ENCODE measurements at regions not wholly inside any gene's neighbourhood (a gene's known extent, or its start where the extent isn't known, plus 50 kb on each side); places are given as distances from the start of the nearest gene placed in this dataset.
"Not testable (repeated sequence)": the region's sequence is repeated elsewhere in the genome, so short reads cannot be mapped to it uniquely, and the experiment has no call there.

DNA sequence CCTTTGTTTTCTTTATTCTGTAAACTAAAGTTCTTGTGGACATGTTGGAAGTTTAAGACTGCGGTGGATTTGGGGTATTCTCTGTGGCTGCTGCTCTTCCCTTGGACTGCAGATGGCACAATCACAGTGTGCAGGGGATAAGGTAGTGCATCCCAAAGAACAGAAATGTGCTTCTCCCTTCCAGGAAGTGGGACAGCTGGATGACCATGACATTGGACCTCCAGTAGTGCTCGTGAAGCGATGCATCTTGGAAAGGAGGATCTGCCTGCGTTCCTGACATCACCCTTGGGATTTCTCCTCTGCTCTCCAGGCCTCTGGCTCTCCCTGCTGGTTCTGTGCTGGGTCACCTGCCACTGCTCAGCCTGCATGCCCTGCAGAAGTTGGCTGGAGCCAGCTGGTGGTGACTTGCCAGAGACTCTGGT, 109.9 kb downstream of the SLC4A3 start:
- WGBS = 52% methylated on average over 4 of the region's 4 CpGs
- H3K4me3 ChIP-seq (ENCODE audit: low read depth, low read length) = no peak overlapping the region
- no peaks in the 10 kb centered on the region for H3K4me1 ChIP-seq (ENCODE audit: insufficient read depth)
- H3K36me3 ChIP-seq (ENCODE audit: insufficient read depth) = no peaks in the 10 kb centered on the region
- H3K27ac ChIP-seq (ENCODE audit: low read depth) = no peak overlapping the region
- no peak for DNase-seq (ENCODE audit: extremely low spot score)

GRCh38 chr2:219739066-219739465, 111.6 kb downstream of the SLC4A3 start:
- H3K4me1 ChIP-seq (ENCODE audit: insufficient read depth) = no peaks in the 10 kb centered on the region
- H3K27ac ChIP-seq (ENCODE audit: low read depth) = no peak overlapping the region
- DNase-seq (ENCODE audit: extremely low spot score) = no peak
- 65% methylated on average over 4 of the region's 4 CpGs for WGBS
- no peaks in the 10 kb centered on the region for H3K36me3 ChIP-seq (ENCODE audit: insufficient read depth)
- no peak overlapping the region for H3K4me3 ChIP-seq (ENCODE audit: low read depth, low read length)

DNA sequence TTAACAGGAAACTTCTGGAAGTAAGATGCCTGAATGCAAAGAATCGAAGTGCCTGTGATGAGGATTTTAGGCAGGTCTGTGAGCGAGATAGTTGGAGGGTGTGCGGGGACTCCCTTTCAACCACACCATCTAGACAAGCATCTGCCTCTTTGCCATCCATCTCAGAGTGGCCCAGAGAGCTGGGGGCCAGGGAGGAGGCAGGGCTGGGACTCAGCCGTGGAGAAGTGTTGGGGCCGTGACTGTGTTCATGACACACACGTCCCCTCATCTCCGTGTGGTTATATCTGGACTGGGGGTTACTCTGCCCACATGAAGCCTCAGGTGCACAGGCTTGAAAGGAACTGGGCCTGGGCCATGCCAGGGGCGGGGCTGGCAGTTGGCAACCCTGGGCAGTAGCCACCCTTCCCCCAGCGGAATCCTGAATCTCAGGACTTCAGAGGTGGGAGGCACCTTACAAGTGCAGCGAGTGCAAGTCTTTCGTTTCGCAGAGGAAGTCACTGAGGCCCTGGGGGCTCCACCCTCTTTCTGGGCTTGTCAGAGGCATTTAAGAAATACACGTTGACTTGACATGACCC, 112.5 kb downstream of the SLC4A3 start:
- Histone ChIP-seq H3K4me1 (ENCODE audit: insufficient read depth) (no peaks in the 10 kb centered on the region), H3K36me3 (ENCODE audit: insufficient read depth) (no peaks in the 10 kb centered on the region), H3K27ac (ENCODE audit: low read depth) (no peak overlapping the region), H3K4me3 (ENCODE audit: low read depth, low read length) (no peak overlapping the region)
- WGBS = 95% methylated on average over 13 of the region's 13 CpGs
- DNase-seq (ENCODE audit: extremely low spot score) = no peak

DNA sequence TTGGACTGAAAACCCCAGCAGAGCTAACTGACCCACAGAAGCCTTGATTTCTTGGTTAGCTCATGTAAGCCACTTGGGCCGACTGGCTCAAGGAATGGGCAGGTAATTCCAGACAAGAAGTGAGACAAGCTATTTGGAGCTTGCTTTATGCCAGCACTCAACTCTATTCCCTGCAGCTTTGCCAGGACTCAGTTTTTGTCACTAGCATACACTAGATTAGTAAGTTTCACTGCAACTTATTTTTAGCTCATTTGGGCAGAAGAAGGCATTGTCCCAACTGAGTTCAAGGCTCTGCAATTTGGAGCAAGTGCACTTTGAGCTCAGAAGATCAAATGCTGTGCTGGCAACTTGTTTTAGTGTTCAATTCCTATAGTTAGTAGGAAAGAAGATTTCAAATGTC, 116.1 kb downstream of the SLC4A3 start:
- no peak overlapping the region for H3K27ac ChIP-seq (ENCODE audit: low read depth)
- no peaks in the 10 kb centered on the region for H3K36me3 ChIP-seq (ENCODE audit: insufficient read depth)
- no peaks in the 10 kb centered on the region for H3K4me1 ChIP-seq (ENCODE audit: insufficient read depth)
- 96% methylated on average over 1 of the region's 1 CpG for WGBS
- H3K4me3 ChIP-seq (ENCODE audit: low read depth, low read length) = no peak overlapping the region
- DNase-seq (ENCODE audit: extremely low spot score) = no peak

DNA sequence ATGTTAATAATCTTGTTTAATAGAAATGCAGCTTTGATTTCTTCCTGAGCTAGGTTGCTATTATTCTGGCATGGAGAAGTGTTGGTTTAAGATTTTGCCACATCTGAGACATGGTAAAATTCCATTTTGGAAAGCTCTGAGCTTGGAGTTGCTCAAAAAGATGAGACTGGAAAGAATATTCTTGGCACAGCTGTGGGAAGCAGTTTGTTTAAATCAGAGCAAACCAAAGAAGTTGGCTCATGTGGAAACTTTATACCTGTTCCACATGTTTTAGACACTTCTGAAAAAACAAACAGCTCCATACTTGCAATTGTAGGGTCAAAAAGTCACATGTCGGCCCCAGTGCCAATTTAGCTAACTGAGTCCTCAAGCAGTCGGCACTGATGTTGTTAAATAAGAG, 116.6 kb downstream of the SLC4A3 start:
- H3K4me3 ChIP-seq (ENCODE audit: low read depth, low read length) = no peak overlapping the region
- H3K36me3 ChIP-seq (ENCODE audit: insufficient read depth) = no peaks in the 10 kb centered on the region
- no peak for DNase-seq (ENCODE audit: extremely low spot score)
- WGBS = 56% methylated on average over 2 of the region's 2 CpGs
- no peaks in the 10 kb centered on the region for H3K4me1 ChIP-seq (ENCODE audit: insufficient read depth)
- H3K27ac ChIP-seq (ENCODE audit: low read depth) = no peak overlapping the region

GRCh38 chr2:219744600-219744999, 117.2 kb downstream of the SLC4A3 start:
- WGBS = 48% methylated on average over 4 of the region's 4 CpGs
- H3K4me1 ChIP-seq (ENCODE audit: insufficient read depth) = no peaks in the 10 kb centered on the region
- no peak overlapping the region for H3K27ac ChIP-seq (ENCODE audit: low read depth)
- no peak overlapping the region for H3K4me3 ChIP-seq (ENCODE audit: low read depth, low read length)
- no peaks in the 10 kb centered on the region for H3K36me3 ChIP-seq (ENCODE audit: insufficient read depth)
- no peak for DNase-seq (ENCODE audit: extremely low spot score)

DNA sequence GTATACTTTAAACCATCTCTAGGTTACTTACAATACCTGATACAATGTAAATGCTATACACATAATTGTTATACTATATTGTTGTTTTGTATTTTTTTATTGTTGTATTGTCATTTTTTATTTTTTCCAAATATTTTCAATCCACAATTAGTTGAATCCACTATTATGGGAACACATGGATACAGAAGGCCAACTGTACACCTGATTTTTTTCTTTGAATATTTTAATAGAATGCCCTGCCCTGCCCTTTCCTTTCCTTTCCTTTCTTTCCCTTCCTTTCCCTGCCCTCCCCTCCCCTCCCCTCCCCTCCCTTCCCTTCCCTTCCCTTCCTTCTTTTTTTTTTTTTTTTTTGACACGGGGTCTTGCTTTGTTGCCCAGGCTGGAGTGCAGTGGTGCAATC, 120.2 kb downstream of the SLC4A3 start:
- H3K4me1 ChIP-seq (ENCODE audit: insufficient read depth) = no peaks in the 10 kb centered on the region
- no peak overlapping the region for H3K4me3 ChIP-seq (ENCODE audit: low read depth, low read length)
- no peak overlapping the region for H3K27ac ChIP-seq (ENCODE audit: low read depth)
- no peaks in the 10 kb centered on the region for H3K36me3 ChIP-seq (ENCODE audit: insufficient read depth)
- DNase-seq (ENCODE audit: extremely low spot score) = no peak
- WGBS = 89% methylated on average over 1 of the region's 1 CpG

- no peak overlapping the region for H3K27ac ChIP-seq (ENCODE audit: low read depth)
- H3K36me3 ChIP-seq (ENCODE audit: insufficient read depth) = no peaks in the 10 kb centered on the region
- WGBS = 55% methylated on average over 4 of the region's 4 CpGs
- H3K4me1 ChIP-seq (ENCODE audit: insufficient read depth) = no peaks in the 10 kb centered on the region
- no peak for DNase-seq (ENCODE audit: extremely low spot score)
- no peak overlapping the region for H3K4me3 ChIP-seq (ENCODE audit: low read depth, low read length)
These were observed 121.5 kb downstream of the SLC4A3 start for GRCh38 chr2:219748671-219749570.

GRCh38 chr2:219751121-219751520, 123.7 kb downstream of the SLC4A3 start:
- not testable (repeated sequence) for H3K27ac ChIP-seq (ENCODE audit: low read depth); DNase-seq (ENCODE audit: extremely low spot score)

DNA sequence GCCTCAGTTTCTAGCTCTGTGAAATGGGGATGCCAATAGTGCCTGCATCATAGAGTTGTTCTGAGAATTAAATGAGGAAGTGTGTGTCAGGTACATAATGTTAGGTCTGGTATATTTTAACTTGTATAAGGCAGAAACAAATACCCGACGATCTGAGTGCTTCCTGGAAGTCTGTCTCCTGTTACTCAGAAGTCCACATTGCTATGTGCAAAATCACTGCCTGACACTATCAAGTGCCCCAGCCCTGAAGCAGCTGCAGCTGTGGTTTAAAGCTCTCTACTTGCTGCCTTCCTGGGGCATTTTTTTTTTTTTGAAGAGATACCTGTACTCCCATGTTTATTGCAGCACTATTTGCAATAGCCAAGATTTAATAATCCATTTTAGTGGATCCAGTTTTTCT, 125.3 kb downstream of the SLC4A3 start:
- Histone ChIP-seq H3K27ac (ENCODE audit: low read depth) (no peak overlapping the region), H3K4me1 (ENCODE audit: insufficient read depth) (no peaks in the 10 kb centered on the region), H3K36me3 (ENCODE audit: insufficient read depth) (no peaks in the 10 kb centered on the region), H3K4me3 (ENCODE audit: low read depth, low read length) (no peak overlapping the region)
- 57% methylated on average over 2 of the region's 2 CpGs for WGBS
- DNase-seq (ENCODE audit: extremely low spot score) = no peak

More at GRCh38 chr2:219751121-219751520, 123.7 kb downstream of the SLC4A3 start:
- H3K36me3 ChIP-seq (ENCODE audit: insufficient read depth); H3K4me3 ChIP-seq (ENCODE audit: low read depth, low read length); H3K4me1 ChIP-seq (ENCODE audit: insufficient read depth): not testable (repeated sequence)
- WGBS = 96% methylated on average over 34 of the region's 34 CpGs

GRCh38 chr2:219758907-219759680, 131.7 kb downstream of the SLC4A3 start:
- DNase-seq (ENCODE audit: extremely low spot score) = no peak
- Histone ChIP-seq H3K36me3 (ENCODE audit: insufficient read depth) (no peaks in the 10 kb centered on the region), H3K27ac (ENCODE audit: low read depth) (no peak overlapping the region), H3K4me1 (ENCODE audit: insufficient read depth) (no peaks in the 10 kb centered on the region), H3K4me3 (ENCODE audit: low read depth, low read length) (no peak overlapping the region)
- WGBS = 59% methylated on average over 3 of the region's 3 CpGs

DNA sequence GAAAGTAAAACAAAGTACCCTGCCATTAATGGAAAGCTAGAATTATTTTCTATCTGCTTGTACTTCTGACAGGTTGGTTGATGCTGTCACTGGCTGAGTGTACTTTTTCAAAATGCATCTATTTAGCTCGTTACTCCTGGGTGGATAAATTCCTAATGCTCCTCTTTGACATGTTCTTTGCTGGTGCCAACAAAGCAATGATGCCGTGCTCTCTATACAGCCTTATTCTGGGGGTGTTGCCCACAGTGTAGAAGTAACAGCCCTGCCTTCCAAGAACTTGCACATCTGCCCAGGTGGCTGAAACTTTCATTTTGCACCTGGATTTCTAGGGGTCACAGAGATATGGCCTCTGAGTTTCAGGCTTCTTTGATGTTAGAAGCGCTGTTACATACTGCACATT, 132.4 kb downstream of the SLC4A3 start:
- WGBS = 81% methylated on average over 3 of the region's 3 CpGs
- no peak overlapping the region for H3K27ac ChIP-seq (ENCODE audit: low read depth)
- no peak overlapping the region for H3K4me3 ChIP-seq (ENCODE audit: low read depth, low read length)
- H3K4me1 ChIP-seq (ENCODE audit: insufficient read depth) = no peaks in the 10 kb centered on the region
- no peak for DNase-seq (ENCODE audit: extremely low spot score)
- no peaks in the 10 kb centered on the region for H3K36me3 ChIP-seq (ENCODE audit: insufficient read depth)

GRCh38 chr2:219765231-219765911, 137.9 kb downstream of the SLC4A3 start:
- no peak for DNase-seq (ENCODE audit: extremely low spot score)
- Histone ChIP-seq H3K4me3 (ENCODE audit: low read depth, low read length) (no peak overlapping the region), H3K27ac (ENCODE audit: low read depth) (no peak overlapping the region), H3K4me1 (ENCODE audit: insufficient read depth) (no peaks in the 10 kb centered on the region), H3K36me3 (ENCODE audit: insufficient read depth) (no peaks in the 10 kb centered on the region)
- WGBS = 69% methylated on average over 5 of the region's 5 CpGs
